Skin epidermis (tissue), 12 donors: ENCODE measurements at regions not wholly inside any gene's neighbourhood (a gene's known extent, or its start where the extent isn't known, plus 50 kb on each side); places are given as distances from the start of the nearest gene placed in this dataset.

Experiments
- H3K27ac ChIP-seq, 21 experiments: fragments of 200-600 bp; sonication (generic) in 11 of 21; one replicate each; pipeline ENCODE4 v1.5.0; 2020; ENCODE audit warnings: mild to moderate bottlenecking in 3 of 21, inconsistent platforms in 2 of 21, moderate library complexity in 2 of 21
- H3K4me3 ChIP-seq, 7 experiments: fragments of 200-600 bp; sonication (generic) in 2 of 7; one replicate each; pipeline ENCODE4 v1.5.0; 2020; ENCODE audit warnings: inconsistent platforms in 2 of 7, mild to moderate bottlenecking in 2 of 7, moderate library complexity in 1 of 7

- H3K27ac ChIP-seq = no peak overlapping the region
- no peak overlapping the region for H3K4me3 ChIP-seq
Measured at GRCh38 chr20:40160097-40160550, 528.9 kb downstream of the MAFB start.

GRCh38 chr20:40159276-40159675 is 529.8 kb downstream of the MAFB start:
- Histone ChIP-seq H3K4me3 (no peak overlapping the region), H3K27ac (no peak overlapping the region)

- Histone ChIP-seq H3K4me3 (no peak overlapping the region), H3K27ac (no peak overlapping the region)
Measured at GRCh38 chr20:40156600-40157317, 532.3 kb downstream of the MAFB start.

GRCh38 chr20:40154514-40154913 is 534.5 kb downstream of the MAFB start:
- Histone ChIP-seq H3K27ac (no peak overlapping the region), H3K4me3 (no peak overlapping the region)

GRCh38 chr20:40148886-40149285 is 540.1 kb downstream of the MAFB start:
- no peak overlapping the region for H3K4me3 ChIP-seq
- no peak overlapping the region for H3K27ac ChIP-seq

- no peak overlapping the region for H3K4me3 ChIP-seq
- no peak overlapping the region for H3K27ac ChIP-seq
Measured at GRCh38 chr20:40146071-40146470, 543.0 kb downstream of the MAFB start.

GRCh38 chr20:40144581-40144980 is 544.5 kb downstream of the MAFB start:
- Histone ChIP-seq H3K27ac (no peak overlapping the region), H3K4me3 (no peak overlapping the region)

GRCh38 chr20:40134176-40134575 is 554.9 kb downstream of the MAFB start:
- H3K4me3 ChIP-seq = no peak overlapping the region
- H3K27ac ChIP-seq = no peak overlapping the region

- no peak overlapping the region for H3K27ac ChIP-seq
Measured at GRCh38 chr20:40120827-40121226, 568.2 kb downstream of the MAFB start.

GRCh38 chr20:40111282-40111681 is 577.8 kb downstream of the MAFB start:
- H3K27ac ChIP-seq = no peak overlapping the region

More at GRCh38 chr20:40120827-40121226, 568.2 kb downstream of the MAFB start:
- H3K4me3 ChIP-seq = no peak overlapping the region

GRCh38 chr20:40110311-40110831 is 578.7 kb downstream of the MAFB start:
- Histone ChIP-seq H3K27ac (no peak overlapping the region), H3K4me3 (no peak overlapping the region)

More at GRCh38 chr20:40111282-40111681, 577.8 kb downstream of the MAFB start:
- H3K4me3 ChIP-seq = no peak overlapping the region

- H3K27ac ChIP-seq = no peak overlapping the region
- no peak overlapping the region for H3K4me3 ChIP-seq
Measured at GRCh38 chr20:40109136-40109535, 579.9 kb downstream of the MAFB start.

GRCh38 chr20:40108321-40108720 is 580.7 kb downstream of the MAFB start:
- H3K4me3 ChIP-seq = no peak overlapping the region
- H3K27ac ChIP-seq = no peak overlapping the region

- H3K27ac ChIP-seq = no peak overlapping the region
- H3K4me3 ChIP-seq = no peak overlapping the region
Measured at GRCh38 chr20:40104959-40105358, 584.1 kb downstream of the MAFB start.

- Histone ChIP-seq H3K27ac (no peak overlapping the region), H3K4me3 (no peak overlapping the region)
Measured at GRCh38 chr20:40103420-40103819, 585.6 kb downstream of the MAFB start.

GRCh38 chr20:40101560-40101959 is 587.5 kb downstream of the MAFB start:
- Histone ChIP-seq H3K4me3 (no peak overlapping the region), H3K27ac (no peak overlapping the region)

- no peak overlapping the region for H3K27ac ChIP-seq
- H3K4me3 ChIP-seq = no peak overlapping the region
Measured at GRCh38 chr20:40100261-40100660, 588.8 kb downstream of the MAFB start.

- Histone ChIP-seq H3K4me3 (no peak overlapping the region), H3K27ac (no peak overlapping the region)
Measured at GRCh38 chr20:40090236-40090635, 598.8 kb downstream of the MAFB start.

GRCh38 chr20:40087496-40087895 is 601.5 kb downstream of the MAFB start:
- Histone ChIP-seq H3K27ac (no peak overlapping the region), H3K4me3 (no peak overlapping the region)

GRCh38 chr20:40085513-40085912 is 603.5 kb downstream of the MAFB start:
- no peak overlapping the region for H3K27ac ChIP-seq
- no peak overlapping the region for H3K4me3 ChIP-seq

GRCh38 chr20:40082436-40082835 is 606.6 kb downstream of the MAFB start:
- Histone ChIP-seq H3K4me3 (no peak overlapping the region), H3K27ac (no peak overlapping the region)

- H3K27ac ChIP-seq = no peak overlapping the region
- no peak overlapping the region for H3K4me3 ChIP-seq
Measured at GRCh38 chr20:40081653-40082052, 607.4 kb downstream of the MAFB start.
